C4-2B (cell line): ENCODE measurements at regions not wholly inside any gene's neighbourhood (a gene's known extent, or its start where the extent isn't known, plus 50 kb on each side); places are given as distances from the start of the nearest gene placed in this dataset.

Source experiments
- ZFX ChIP-seq: fragments of 450-650 bp; IDR thresholded peaks from 2 replicates; pipeline ENCODE4 v1.6.1; 2017
- TF ChIP-seq, protein P1 (sequence below): fragments of 450-650 bp; conservative IDR thresholded peaks from 2 replicates; pipeline ENCODE4 v1.5.1; 2017; ENCODE audit warnings: mild to moderate bottlenecking

GRCh38 chr9:99730062-99730461, 91.6 kb upstream of the NR4A3 start:
- TF ChIP-seq, protein P1, sequence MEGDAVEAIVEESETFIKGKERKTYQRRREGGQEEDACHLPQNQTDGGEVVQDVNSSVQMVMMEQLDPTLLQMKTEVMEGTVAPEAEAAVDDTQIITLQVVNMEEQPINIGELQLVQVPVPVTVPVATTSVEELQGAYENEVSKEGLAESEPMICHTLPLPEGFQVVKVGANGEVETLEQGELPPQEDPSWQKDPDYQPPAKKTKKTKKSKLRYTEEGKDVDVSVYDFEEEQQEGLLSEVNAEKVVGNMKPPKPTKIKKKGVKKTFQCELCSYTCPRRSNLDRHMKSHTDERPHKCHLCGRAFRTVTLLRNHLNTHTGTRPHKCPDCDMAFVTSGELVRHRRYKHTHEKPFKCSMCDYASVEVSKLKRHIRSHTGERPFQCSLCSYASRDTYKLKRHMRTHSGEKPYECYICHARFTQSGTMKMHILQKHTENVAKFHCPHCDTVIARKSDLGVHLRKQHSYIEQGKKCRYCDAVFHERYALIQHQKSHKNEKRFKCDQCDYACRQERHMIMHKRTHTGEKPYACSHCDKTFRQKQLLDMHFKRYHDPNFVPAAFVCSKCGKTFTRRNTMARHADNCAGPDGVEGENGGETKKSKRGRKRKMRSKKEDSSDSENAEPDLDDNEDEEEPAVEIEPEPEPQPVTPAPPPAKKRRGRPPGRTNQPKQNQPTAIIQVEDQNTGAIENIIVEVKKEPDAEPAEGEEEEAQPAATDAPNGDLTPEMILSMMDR, result no peak
- no peak for TF ChIP-seq ZFX
